Stimulated activated effector memory CD8-positive, alpha-beta T cell treated with anti-CD3 and anti-CD28 coated beads, Interleukin-12 subunit alpha, Interleukin-12 subunit beta, amount 100 ng/mL, for 72 hours (primary cell): ENCODE measurements at regions not wholly inside any gene's neighbourhood (a gene's known extent, or its start where the extent isn't known, plus 50 kb on each side); places are given as distances from the start of the nearest gene placed in this dataset.

Source experiments
- ATAC-seq: fragments of 150-1000 bp; cut with Tn5 transposase; 2 replicates; pipeline ENCODE4 v1.10.0; 2021
- DNase-seq, 2 donors: peaks; one replicate each; pipeline ENCODE4 v3.0.0; 2021 to 2022; ENCODE audit warnings: low spot score in 2 of 2
- H3K27ac Mint-ChIP-seq: one replicate; pipeline ENCODE4 v1.8.0; 2022; ENCODE audit warnings: mild to moderate bottlenecking, mixed read lengths
- H3K36me3 Mint-ChIP-seq: one replicate; pipeline ENCODE4 v1.8.0; 2022; ENCODE audit warnings: mild to moderate bottlenecking, mixed read lengths
- H3K4me1 Mint-ChIP-seq: one replicate; pipeline ENCODE4 v1.8.0; 2022; ENCODE audit warnings: mixed read lengths
- H3K4me3 Mint-ChIP-seq: one replicate; pipeline ENCODE4 v1.8.0; 2022; ENCODE audit warnings: mild to moderate bottlenecking, mixed read lengths
- H3K9me3 Mint-ChIP-seq: one replicate; pipeline ENCODE4 v1.8.0; 2022; ENCODE audit warnings: mixed read lengths

GRCh38 chr18:2302012-2302411 lies 269.3 kb downstream of the METTL4 start:
- ATAC-seq (no peak), DNase-seq (no peak)
- no peaks in the 10 kb centered on the region for H3K9me3 Mint-ChIP-seq
- H3K4me3 Mint-ChIP-seq, result no peak overlapping the region
- H3K4me1 Mint-ChIP-seq, result no peaks in the 10 kb centered on the region
- H3K36me3 Mint-ChIP-seq, result no peaks in the 10 kb centered on the region
- H3K27ac Mint-ChIP-seq, result no peak overlapping the region

- Mint-ChIP-seq H3K9me3 (no peaks in the 10 kb centered on the region), H3K27ac (no peak overlapping the region), H3K4me1 (no peaks in the 10 kb centered on the region), H3K36me3 (no peaks in the 10 kb centered on the region), H3K4me3 (no peak overlapping the region)
- DNase-seq, result no peak
- ATAC-seq, result no peak
Measured at GRCh38 chr18:2302628-2303516, 268.4 kb downstream of the METTL4 start.

GRCh38 chr18:2303517-2304238 lies 267.6 kb downstream of the METTL4 start:
- no peaks in the 10 kb centered on the region for H3K36me3 Mint-ChIP-seq
- H3K4me3 Mint-ChIP-seq, result no peak overlapping the region
- no peak overlapping the region for H3K27ac Mint-ChIP-seq
- no peaks in the 10 kb centered on the region for H3K9me3 Mint-ChIP-seq
- ATAC-seq, result no peak
- no peaks in the 10 kb centered on the region for H3K4me1 Mint-ChIP-seq
- DNase-seq, result no peak

- DNase-seq, result no peak
- Mint-ChIP-seq H3K9me3 (no peaks in the 10 kb centered on the region), H3K36me3 (no peaks in the 10 kb centered on the region), H3K27ac (no peak overlapping the region), H3K4me3 (no peak overlapping the region), H3K4me1 (no peaks in the 10 kb centered on the region)
- no peak for ATAC-seq
Measured at GRCh38 chr18:2304378-2305175, 266.7 kb downstream of the METTL4 start.

GRCh38 chr18:2306606-2307005 lies 264.7 kb downstream of the METTL4 start:
- DNase-seq (no peak), ATAC-seq (no peak)
- Mint-ChIP-seq H3K36me3 (no peaks in the 10 kb centered on the region), H3K27ac (no peak overlapping the region), H3K4me3 (no peak overlapping the region), H3K9me3 (no peaks in the 10 kb centered on the region), H3K4me1 (no peaks in the 10 kb centered on the region)

- Mint-ChIP-seq H3K27ac (no peak overlapping the region), H3K4me1 (no peaks in the 10 kb centered on the region), H3K4me3 (no peak overlapping the region), H3K36me3 (no peaks in the 10 kb centered on the region), H3K9me3 (no peaks in the 10 kb centered on the region)
- ATAC-seq, result no peak
- DNase-seq, result no peak
Measured at GRCh38 chr18:2310886-2311285, 260.4 kb downstream of the METTL4 start.

- H3K36me3 Mint-ChIP-seq, result no peaks in the 10 kb centered on the region
- DNase-seq (no peak), ATAC-seq (no peak)
- H3K27ac Mint-ChIP-seq, result no peak overlapping the region
- H3K9me3 Mint-ChIP-seq, result no peaks in the 10 kb centered on the region
- no peak overlapping the region for H3K4me3 Mint-ChIP-seq
- H3K4me1 Mint-ChIP-seq, result no peaks in the 10 kb centered on the region
Measured at GRCh38 chr18:2312440-2312839, 258.9 kb downstream of the METTL4 start.

GRCh38 chr18:2313332-2313731 lies 258.0 kb downstream of the METTL4 start:
- Mint-ChIP-seq H3K36me3 (no peaks in the 10 kb centered on the region), H3K4me3 (no peak overlapping the region), H3K4me1 (no peaks in the 10 kb centered on the region), H3K9me3 (no peaks in the 10 kb centered on the region), H3K27ac (no peak overlapping the region)
- ATAC-seq (no peak), DNase-seq (no peak)

- peaks cover 3% of the 10 kb centered on the region for H3K9me3 Mint-ChIP-seq
- H3K4me1 Mint-ChIP-seq, result no peaks in the 10 kb centered on the region
- DNase-seq (no peak), ATAC-seq (no peak)
- H3K4me3 Mint-ChIP-seq, result no peak overlapping the region
- H3K36me3 Mint-ChIP-seq, result no peaks in the 10 kb centered on the region
- H3K27ac Mint-ChIP-seq, result no peak overlapping the region
Measured at GRCh38 chr18:2316082-2316750, 255.1 kb downstream of the METTL4 start.

GRCh38 chr18:2316751-2317696 lies 254.3 kb downstream of the METTL4 start:
- no peaks in the 10 kb centered on the region for H3K4me1 Mint-ChIP-seq
- H3K36me3 Mint-ChIP-seq, result no peaks in the 10 kb centered on the region
- no peak overlapping the region for H3K27ac Mint-ChIP-seq

GRCh38 chr18:2324459-2324858 lies 246.8 kb downstream of the METTL4 start:
- Mint-ChIP-seq H3K36me3 (no peaks in the 10 kb centered on the region), H3K4me3 (no peak overlapping the region), H3K9me3 (peaks cover 3% of the 10 kb centered on the region), H3K4me1 (no peaks in the 10 kb centered on the region), H3K27ac (no peak overlapping the region)
- no peak for ATAC-seq
- DNase-seq, result no peak

More at GRCh38 chr18:2316751-2317696, 254.3 kb downstream of the METTL4 start:
- Mint-ChIP-seq H3K9me3 (peaks cover 3% of the 10 kb centered on the region), H3K4me3 (no peak overlapping the region)
- no peak for DNase-seq
- ATAC-seq, result no peak

GRCh38 chr18:2325308-2325849 lies 245.9 kb downstream of the METTL4 start:
- H3K9me3 Mint-ChIP-seq, result peaks cover under 1% of the 10 kb centered on the region
- no peak for DNase-seq
- H3K4me1 Mint-ChIP-seq, result no peaks in the 10 kb centered on the region
- no peak overlapping the region for H3K27ac Mint-ChIP-seq
- ATAC-seq, result no peak
- no peak overlapping the region for H3K4me3 Mint-ChIP-seq
- H3K36me3 Mint-ChIP-seq, result no peaks in the 10 kb centered on the region

- DNase-seq (no peak), ATAC-seq (no peak)
- Mint-ChIP-seq H3K27ac (no peak overlapping the region), H3K9me3 (no peaks in the 10 kb centered on the region), H3K4me1 (no peaks in the 10 kb centered on the region), H3K36me3 (no peaks in the 10 kb centered on the region), H3K4me3 (no peak overlapping the region)
Measured at GRCh38 chr18:2325933-2326332, 245.4 kb downstream of the METTL4 start.

GRCh38 chr18:2326999-2327398 lies 244.3 kb downstream of the METTL4 start:
- Mint-ChIP-seq H3K9me3 (no peaks in the 10 kb centered on the region), H3K4me1 (no peaks in the 10 kb centered on the region), H3K4me3 (no peak overlapping the region), H3K27ac (no peak overlapping the region), H3K36me3 (no peaks in the 10 kb centered on the region)
- ATAC-seq (no peak), DNase-seq (no peak)
